GM21526 (cell line): ENCODE measurements at regions not wholly inside any gene's neighbourhood (a gene's known extent, or its start where the extent isn't known, plus 50 kb on each side); places are given as distances from the start of the nearest gene placed in this dataset.
"Not testable (repeated sequence)": the region's sequence is repeated elsewhere in the genome, so short reads cannot be mapped to it uniquely, and the experiment has no call there.

ENCODE experiments used
- ATAC-seq: cut with Tn5 transposase; IDR thresholded peaks from one replicate; pipeline ENCODE4 v1.9.1; 2021; ENCODE audit warnings: moderate library complexity; ENCODE audit not compliant: unreplicated experiment, low FRiP score

DNA sequence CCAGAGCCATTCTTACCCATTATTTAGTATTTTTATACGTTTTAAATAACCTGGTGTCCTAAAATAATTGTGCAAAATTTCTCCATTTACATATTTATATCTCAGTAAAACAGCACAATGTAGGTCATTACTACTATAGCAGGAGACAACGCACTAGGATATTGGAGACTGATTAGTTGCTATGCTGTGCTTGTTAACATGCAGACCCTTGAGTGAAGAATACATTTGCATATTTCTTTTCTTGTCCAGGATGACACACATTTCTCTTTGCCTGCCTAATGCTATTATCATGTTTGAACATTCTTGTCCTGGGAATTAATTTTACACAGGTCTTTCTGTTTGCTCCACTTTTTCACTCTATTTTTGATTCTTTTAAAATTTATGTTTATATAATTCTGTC, 823.8 kb upstream of the ATXN8OS start:
- ATAC-seq: no peak

DNA sequence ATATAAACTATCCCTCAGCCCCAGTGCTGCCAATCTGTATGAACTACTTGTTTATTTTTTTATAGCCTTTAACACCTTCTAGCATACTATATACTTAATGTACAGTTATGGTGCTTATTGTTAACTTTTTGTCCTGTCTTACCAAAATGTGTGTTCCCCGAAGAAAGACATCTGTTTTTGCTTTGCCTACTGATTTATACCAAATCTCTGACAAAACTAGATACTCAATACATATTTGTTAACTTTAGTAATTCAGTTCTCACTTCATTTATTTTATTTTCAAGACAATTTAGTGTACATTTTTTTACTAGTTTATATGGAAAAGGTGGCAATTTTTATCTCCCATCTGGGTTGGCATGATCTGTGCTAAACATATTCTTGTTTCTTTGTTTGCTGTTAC, 824.3 kb upstream of the ATXN8OS start:
- ATAC-seq: no peak

DNA sequence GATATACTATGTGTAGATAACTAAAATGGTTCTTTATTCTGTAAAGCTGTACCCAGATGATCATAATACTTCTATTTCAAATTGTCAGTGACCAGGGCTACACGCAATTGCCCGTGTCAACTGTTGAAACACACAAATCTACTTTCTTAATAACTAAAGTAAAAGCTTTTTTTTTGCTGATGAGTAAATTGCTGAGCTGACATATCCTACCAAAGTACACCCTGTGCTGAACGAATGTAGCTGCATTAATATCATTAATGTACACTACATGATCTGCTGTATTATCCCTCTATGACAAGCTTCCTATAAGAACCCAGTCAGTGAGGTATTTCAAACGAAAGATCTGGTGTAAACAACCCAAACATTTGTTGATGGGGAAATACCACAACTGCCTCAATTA, 827.2 kb upstream of the ATXN8OS start:
- ATAC-seq: no peak

DNA sequence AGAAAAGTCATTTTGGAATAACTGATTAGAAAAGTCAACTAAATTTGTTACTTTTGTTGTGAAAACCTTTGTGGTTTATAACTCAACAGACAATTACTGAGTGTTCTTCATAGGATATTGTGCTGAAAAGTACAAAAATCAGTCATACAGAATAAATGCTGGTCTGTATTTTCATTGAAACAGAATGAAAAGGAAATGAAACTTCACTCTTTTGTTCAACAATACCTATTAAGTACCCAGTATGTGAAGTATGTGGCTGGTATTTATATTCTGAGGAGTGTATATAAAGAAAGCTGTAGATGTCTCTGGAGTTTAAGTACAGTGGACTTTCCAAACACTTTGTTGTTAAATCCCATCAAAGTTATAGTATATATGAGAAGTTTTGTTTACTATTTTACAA, 828.4 kb upstream of the ATXN8OS start:
- ATAC-seq: no peak

DNA sequence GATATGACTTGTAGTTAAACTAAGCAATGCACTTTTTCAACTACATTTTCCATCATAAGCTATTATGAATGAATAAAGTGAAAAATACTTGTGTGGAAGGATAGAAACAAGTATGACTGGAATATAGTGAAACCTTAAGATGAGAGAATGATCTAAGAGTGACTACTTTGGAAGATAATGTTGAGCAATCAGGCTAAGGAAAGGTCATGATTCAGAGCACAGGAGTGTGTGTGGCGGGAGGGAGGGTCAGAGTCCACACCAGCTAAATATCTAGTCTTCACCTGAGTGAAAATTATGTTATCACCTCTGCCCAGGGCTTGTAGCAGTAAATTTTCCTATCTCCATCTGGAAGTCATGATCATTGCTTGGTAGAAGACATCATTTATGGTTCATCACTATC, 833.4 kb upstream of the ATXN8OS start:
- no peak for ATAC-seq

- ATAC-seq: no peak
Measured at GRCh38 chr13:69264362-69265334, 843.0 kb upstream of the ATXN8OS start.

DNA sequence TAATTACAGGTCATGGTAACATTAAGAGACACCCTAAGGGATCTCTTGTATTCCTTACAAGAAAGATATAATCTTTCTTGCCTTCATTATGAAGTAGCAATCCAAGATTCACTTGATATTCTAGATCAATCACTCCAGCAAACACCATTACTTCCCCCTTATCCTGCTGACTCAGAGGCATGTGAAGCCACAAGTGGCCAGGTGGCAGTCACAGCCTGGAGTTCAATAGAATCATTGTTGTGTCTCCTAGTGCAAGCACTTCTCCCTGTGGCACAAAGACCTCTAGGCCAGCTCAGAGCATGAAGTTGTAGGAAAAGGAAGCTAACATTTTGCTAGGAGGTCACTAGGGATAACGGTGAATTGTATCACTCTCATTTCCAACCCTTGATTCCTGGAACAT, 864.3 kb upstream of the ATXN8OS start:
- ATAC-seq: no peak

- ATAC-seq: no peak
Measured at GRCh38 chr13:69234171-69234570, 873.5 kb upstream of the ATXN8OS start.

GRCh38 chr13:69226427-69226826, 881.2 kb upstream of the ATXN8OS start:
- ATAC-seq: no peak

DNA sequence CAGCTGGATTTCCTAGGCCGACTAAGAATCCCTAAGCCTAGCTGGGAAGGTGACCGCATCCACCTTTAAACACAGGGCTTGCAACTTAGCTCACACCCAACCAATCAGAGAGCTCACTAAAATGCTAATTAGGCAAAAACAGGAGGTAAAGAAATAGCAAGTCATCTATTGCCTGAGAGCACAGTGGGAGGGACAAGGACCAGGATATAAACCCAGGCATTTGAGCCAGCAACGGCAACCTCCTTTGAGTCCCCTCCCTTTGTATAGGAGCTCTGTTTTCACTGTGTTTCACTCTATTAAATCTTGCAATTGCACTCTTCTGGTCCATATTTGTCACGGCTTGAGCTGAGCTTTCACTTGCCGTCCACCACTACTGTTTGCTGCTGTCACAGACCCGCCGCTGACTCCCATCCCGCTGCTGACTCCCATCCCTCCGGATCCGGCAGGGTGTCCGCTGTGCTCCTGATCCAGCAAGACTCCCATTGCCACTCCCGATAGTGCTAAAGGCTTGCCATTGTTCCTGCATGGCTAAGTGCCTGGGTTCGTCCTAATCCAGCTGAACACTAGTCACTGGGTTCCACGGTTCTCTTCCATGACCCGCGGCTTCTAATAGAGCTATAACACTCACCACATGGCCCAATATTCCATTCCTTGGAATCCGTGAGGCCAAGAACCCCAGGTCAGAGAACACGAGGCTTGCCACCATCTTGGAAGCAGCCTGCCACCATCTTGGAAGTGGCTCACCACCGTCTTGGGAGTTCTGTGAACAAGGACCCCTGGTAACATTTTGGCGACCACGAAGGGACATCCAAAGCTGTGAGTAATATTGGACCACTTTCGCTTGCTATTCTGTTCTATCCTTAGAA, 885.8 kb upstream of the ATXN8OS start:
- ATAC-seq: not testable (repeated sequence)

- ATAC-seq: no peak
Measured at GRCh38 chr13:69213396-69213795, 894.2 kb upstream of the ATXN8OS start.

DNA sequence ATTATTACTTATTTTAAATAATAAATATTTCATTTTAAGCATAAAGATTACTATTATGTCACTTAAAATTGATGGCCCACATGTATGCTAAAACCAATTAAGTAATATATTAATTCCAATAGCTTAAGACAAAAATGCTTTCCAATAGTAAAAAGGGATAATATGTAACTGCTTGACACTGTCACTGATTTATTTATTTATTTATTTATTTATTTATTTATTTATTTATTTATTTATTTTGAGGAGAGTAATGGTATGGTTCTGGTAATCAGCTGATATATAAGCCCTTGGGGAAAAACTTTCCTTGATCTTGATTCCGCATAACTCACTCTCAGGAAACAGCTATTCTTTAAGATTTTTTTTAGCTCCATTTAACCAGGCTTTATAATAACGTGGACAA, 903.0 kb upstream of the ATXN8OS start:
- ATAC-seq: no peak

DNA sequence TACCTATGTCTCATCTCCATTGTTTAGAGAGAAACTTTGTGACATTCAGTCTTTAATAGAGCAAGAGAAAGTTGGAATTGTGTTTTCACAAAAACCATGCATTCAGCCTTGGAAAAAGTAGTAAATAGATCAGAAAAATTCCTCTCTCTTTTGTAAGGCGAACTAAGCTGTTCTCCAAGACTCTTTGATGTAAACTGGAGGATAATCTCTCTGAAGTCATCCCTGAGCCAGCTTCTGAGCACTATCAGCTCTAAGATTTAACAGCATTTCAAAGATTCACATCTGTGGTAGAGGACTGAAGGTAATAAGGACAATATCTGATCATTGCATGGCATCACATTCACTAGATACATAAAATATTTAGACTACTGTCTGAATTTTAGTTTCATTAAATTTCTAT, 904.6 kb upstream of the ATXN8OS start:
- no peak for ATAC-seq

- ATAC-seq: no peak
Measured at GRCh38 chr13:69199664-69200063, 908.0 kb upstream of the ATXN8OS start.

DNA sequence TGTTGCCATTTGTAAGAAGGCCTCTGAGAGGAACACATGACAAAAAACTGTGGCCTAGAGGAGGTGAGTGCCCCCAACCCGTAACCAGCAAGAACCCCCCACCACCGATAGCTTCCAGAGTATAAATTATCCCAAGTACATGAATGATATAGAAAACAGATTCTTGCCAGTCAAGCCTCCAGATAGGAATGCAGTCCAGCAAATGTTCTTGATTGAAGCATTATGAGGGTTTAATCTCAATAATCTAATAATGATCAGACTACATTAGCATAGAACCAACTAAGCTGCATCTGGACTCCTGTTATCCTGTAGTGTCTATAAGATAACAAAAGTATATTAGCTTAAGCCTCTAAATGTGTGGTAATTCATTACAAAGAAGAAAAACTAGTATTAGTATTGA, 908.9 kb upstream of the ATXN8OS start:
- ATAC-seq: no peak

- no peak for ATAC-seq
Measured at GRCh38 chr13:69194130-69194529, 913.5 kb upstream of the ATXN8OS start.

- no peak for ATAC-seq
Measured at GRCh38 chr13:69180034-69180433, 927.6 kb upstream of the ATXN8OS start.

DNA sequence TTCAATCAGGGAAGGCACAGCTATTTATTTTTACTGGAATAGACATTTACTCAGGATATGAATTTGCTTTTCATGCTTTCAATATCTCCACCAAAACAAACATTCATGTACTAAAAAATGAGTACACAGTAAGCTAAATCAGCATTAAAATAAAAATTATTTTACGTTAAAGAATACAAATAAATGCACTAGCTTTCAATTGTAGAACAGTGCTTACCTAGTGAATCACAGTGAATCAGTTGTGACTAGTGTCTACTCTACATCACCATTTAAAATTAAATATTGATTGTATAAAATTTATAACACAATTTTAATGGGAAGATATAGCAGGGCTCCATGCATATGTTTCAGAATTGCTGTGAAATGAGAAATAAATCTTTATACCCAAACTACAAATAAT, 929.6 kb upstream of the ATXN8OS start:
- no peak for ATAC-seq

DNA sequence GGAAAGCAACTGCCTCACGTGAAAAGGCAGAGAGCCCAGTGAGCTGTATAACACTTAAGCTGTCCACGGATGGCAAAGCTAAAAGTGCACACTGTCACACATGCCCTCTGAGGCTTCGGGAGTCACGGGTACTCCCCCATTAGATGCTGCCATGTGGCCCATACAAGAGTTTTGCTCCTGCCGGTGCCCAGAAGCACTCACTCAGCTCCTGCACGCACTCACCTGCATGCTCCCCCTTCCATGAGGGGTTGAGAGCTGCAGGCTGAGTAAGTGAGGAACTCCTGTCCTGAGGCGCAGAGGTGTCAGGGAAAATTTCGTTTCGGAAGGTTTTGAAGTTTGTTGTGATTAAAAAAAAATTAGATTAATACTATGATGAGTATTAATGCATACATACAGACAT, 939.2 kb upstream of the ATXN8OS start:
- no peak for ATAC-seq

- ATAC-seq: no peak
Measured at GRCh38 chr13:69155136-69155535, 952.5 kb upstream of the ATXN8OS start.

GRCh38 chr13:69142101-69142500, 965.5 kb upstream of the ATXN8OS start:
- no peak for ATAC-seq
